Lower leg skin (tissue), 3 donors: ENCODE measurements at regions not wholly inside any gene's neighbourhood (a gene's known extent, or its start where the extent isn't known, plus 50 kb on each side); places are given as distances from the start of the nearest gene placed in this dataset.

ENCODE experiments used
- CTCF ChIP-seq, 3 donors: fragments of 450-650 bp; IDR thresholded peaks; one replicate each; pipeline ENCODE4 v1.5.1; 2016; ENCODE audit warnings: antibody characterized with exemption in 3 of 3, mild to moderate bottlenecking in 3 of 3, moderate library complexity in 2 of 3
- POLR2A ChIP-seq, 2 donors: fragments of 450-650 bp; IDR thresholded peaks; one replicate each; pipeline ENCODE4 v1.6.1; 2016 to 2017; ENCODE audit warnings: antibody characterized with exemption in 2 of 2, mild to moderate bottlenecking in 1 of 2, moderate library complexity in 1 of 2

GRCh38 chr13:30132623-30133553, 174.5 kb downstream of the KATNAL1 start:
- TF ChIP-seq POLR2A (IDR thresholded peaks at IDR 0.05) (no peak), CTCF (IDR thresholded peaks at IDR 0.05) (peak in 1 of 3 donors; percentile 88)
